HG03139 (cell line): ENCODE measurements at regions not wholly inside any gene's neighbourhood (a gene's known extent, or its start where the extent isn't known, plus 50 kb on each side); places are given as distances from the start of the nearest gene placed in this dataset.
"Not testable (repeated sequence)": the region's sequence is repeated elsewhere in the genome, so short reads cannot be mapped to it uniquely, and the experiment has no call there.

ENCODE experiments used
- ATAC-seq: cut with Tn5 transposase; IDR thresholded peaks from one replicate; pipeline ENCODE4 v1.9.1; 2021; ENCODE audit not compliant: unreplicated experiment

GRCh38 chr4:49226216-49226866 lies 240.3 kb downstream of the CWH43 start:
- not testable (repeated sequence) for ATAC-seq

- ATAC-seq, result not testable (repeated sequence)
Observed at GRCh38 chr4:49227941-49228340, 241.9 kb downstream of the CWH43 start.

- ATAC-seq, result not testable (repeated sequence)
Observed at GRCh38 chr4:49229243-49229642, 243.2 kb downstream of the CWH43 start.

GRCh38 chr4:49229713-49230112 lies 243.6 kb downstream of the CWH43 start:
- ATAC-seq, result not testable (repeated sequence)

- not testable (repeated sequence) for ATAC-seq
Observed at GRCh38 chr4:49233346-49233745, 247.3 kb downstream of the CWH43 start.

GRCh38 chr4:49233749-49234148 lies 247.7 kb downstream of the CWH43 start:
- ATAC-seq, result not testable (repeated sequence)

- not testable (repeated sequence) for ATAC-seq
Observed at GRCh38 chr4:49234382-49234781, 248.3 kb downstream of the CWH43 start.

GRCh38 chr4:49235413-49236160 lies 249.5 kb downstream of the CWH43 start:
- ATAC-seq, result not testable (repeated sequence)

GRCh38 chr4:49236474-49236873 lies 250.4 kb downstream of the CWH43 start:
- not testable (repeated sequence) for ATAC-seq

GRCh38 chr4:49241295-49241694 lies 255.2 kb downstream of the CWH43 start:
- not testable (repeated sequence) for ATAC-seq

GRCh38 chr4:49262786-49263185 lies 276.7 kb downstream of the CWH43 start:
- not testable (repeated sequence) for ATAC-seq

- not testable (repeated sequence) for ATAC-seq
Observed at GRCh38 chr4:49270435-49270834, 284.4 kb downstream of the CWH43 start.

- ATAC-seq, result not testable (repeated sequence)
Observed at GRCh38 chr4:49270912-49271311, 284.8 kb downstream of the CWH43 start.

- ATAC-seq, result not testable (repeated sequence)
Observed at GRCh38 chr4:49285905-49286304, 299.8 kb downstream of the CWH43 start.

- not testable (repeated sequence) for ATAC-seq
Observed at GRCh38 chr4:49286926-49287745, 301.1 kb downstream of the CWH43 start.

- ATAC-seq, result not testable (repeated sequence)
Observed at GRCh38 chr4:49287893-49288292, 301.8 kb downstream of the CWH43 start.

- ATAC-seq, result not testable (repeated sequence)
Observed at GRCh38 chr4:49288796-49289195, 302.7 kb downstream of the CWH43 start.

- not testable (repeated sequence) for ATAC-seq
Observed at GRCh38 chr4:49314815-49315214, 328.7 kb downstream of the CWH43 start.

- ATAC-seq, result not testable (repeated sequence)
Observed at GRCh38 chr4:49320725-49321410, 334.8 kb downstream of the CWH43 start.

GRCh38 chr4:49321511-49322300 lies 335.6 kb downstream of the CWH43 start:
- ATAC-seq, result not testable (repeated sequence)
